ENCODE measurements at regions not wholly inside any gene's neighbourhood (a gene's known extent, or its start where the extent isn't known, plus 50 kb on each side); places are given as distances from the start of the nearest gene placed in this dataset.

- no peak for DNase-seq (ENCODE audit: low read depth in 1 of 2, low spot score in 1 of 2)
- no peak for TF ChIP-seq JUND (IDR thresholded peaks at IDR 0.05; ENCODE audit: low read depth)
- in situ Hi-C loops (cut with HindIII; ENCODE audit: low pct_unique_long_range_greater_than_20kb, low sequenced_read_pairs) = no loop called here
These were observed 53.3 kb upstream of the KY start for GRCh38 chr3:134704133-134704532.

DNA sequence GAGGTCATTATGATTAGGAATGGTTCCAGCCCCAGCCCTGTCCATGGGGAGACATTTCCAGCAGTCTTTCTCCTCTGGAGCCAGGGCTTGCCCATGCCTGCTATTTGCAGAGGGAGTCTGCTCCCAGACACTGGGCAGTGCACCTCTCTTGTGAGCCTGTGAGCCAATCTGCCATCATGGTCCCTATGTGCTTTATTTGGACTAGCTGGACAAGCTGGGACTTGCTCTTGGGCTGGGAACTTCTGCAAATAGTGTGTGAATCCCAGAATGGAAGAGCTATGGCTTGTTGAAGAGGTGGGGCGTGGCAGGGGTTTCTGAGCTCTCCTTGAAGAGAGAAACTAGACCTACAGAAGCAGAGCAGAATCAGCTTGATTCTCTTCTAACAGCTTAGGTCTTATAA is 53.7 kb upstream of the KY start:
- TF ChIP-seq JUND (IDR thresholded peaks at IDR 0.05; ENCODE audit: low read depth) = no peak
- in situ Hi-C loops (cut with HindIII; ENCODE audit: low pct_unique_long_range_greater_than_20kb, low sequenced_read_pairs) = no loop called here
- DNase-seq (ENCODE audit: low read depth in 1 of 2, low spot score in 1 of 2) = no peak

- in situ Hi-C loops (cut with HindIII; ENCODE audit: low pct_unique_long_range_greater_than_20kb, low sequenced_read_pairs) = no loop called here
- no peak for DNase-seq (ENCODE audit: low read depth in 1 of 2, low spot score in 1 of 2)
- no peak for TF ChIP-seq JUND (IDR thresholded peaks at IDR 0.05; ENCODE audit: low read depth)
These were observed 57.2 kb upstream of the KY start for GRCh38 chr3:134707908-134708597.

- no peak for DNase-seq (ENCODE audit: low read depth in 1 of 2, low spot score in 1 of 2)
- in situ Hi-C loops (cut with HindIII; ENCODE audit: low pct_unique_long_range_greater_than_20kb, low sequenced_read_pairs) = no loop called here
- TF ChIP-seq JUND (IDR thresholded peaks at IDR 0.05; ENCODE audit: low read depth) = no peak
These were observed 57.8 kb upstream of the KY start for GRCh38 chr3:134708671-134709070.

GRCh38 chr3:134709076-134709475 is 58.3 kb upstream of the KY start:
- no peak for DNase-seq (ENCODE audit: low read depth in 1 of 2, low spot score in 1 of 2)
- in situ Hi-C loops (cut with HindIII; ENCODE audit: low pct_unique_long_range_greater_than_20kb, low sequenced_read_pairs) = no loop called here
- no peak for TF ChIP-seq JUND (IDR thresholded peaks at IDR 0.05; ENCODE audit: low read depth)

GRCh38 chr3:134709561-134710312 is 58.9 kb upstream of the KY start:
- no peak for DNase-seq (ENCODE audit: low read depth in 1 of 2, low spot score in 1 of 2)
- in situ Hi-C loops (cut with HindIII; ENCODE audit: low pct_unique_long_range_greater_than_20kb, low sequenced_read_pairs) = no loop called here
- TF ChIP-seq JUND (IDR thresholded peaks at IDR 0.05; ENCODE audit: low read depth) = no peak

- no peak for TF ChIP-seq JUND (IDR thresholded peaks at IDR 0.05; ENCODE audit: low read depth)
- DNase-seq (ENCODE audit: low read depth in 1 of 2, low spot score in 1 of 2) = no peak
- in situ Hi-C loops (cut with HindIII; ENCODE audit: low pct_unique_long_range_greater_than_20kb, low sequenced_read_pairs) = no loop called here
These were observed 59.5 kb upstream of the KY start for GRCh38 chr3:134710313-134710680.

- TF ChIP-seq JUND (IDR thresholded peaks at IDR 0.05; ENCODE audit: low read depth) = no peak
- in situ Hi-C loops (cut with HindIII; ENCODE audit: low pct_unique_long_range_greater_than_20kb, low sequenced_read_pairs) = no loop called here
- no peak for DNase-seq (ENCODE audit: low read depth in 1 of 2, low spot score in 1 of 2)
These were observed 60.5 kb upstream of the KY start for GRCh38 chr3:134711284-134711683.

- no peak for TF ChIP-seq JUND (IDR thresholded peaks at IDR 0.05; ENCODE audit: low read depth)
- in situ Hi-C loops (cut with HindIII; ENCODE audit: low pct_unique_long_range_greater_than_20kb, low sequenced_read_pairs) = no loop called here
- no peak for DNase-seq (ENCODE audit: low read depth in 1 of 2, low spot score in 1 of 2)
These were observed 62.8 kb upstream of the KY start for GRCh38 chr3:134713671-134714070.

DNA sequence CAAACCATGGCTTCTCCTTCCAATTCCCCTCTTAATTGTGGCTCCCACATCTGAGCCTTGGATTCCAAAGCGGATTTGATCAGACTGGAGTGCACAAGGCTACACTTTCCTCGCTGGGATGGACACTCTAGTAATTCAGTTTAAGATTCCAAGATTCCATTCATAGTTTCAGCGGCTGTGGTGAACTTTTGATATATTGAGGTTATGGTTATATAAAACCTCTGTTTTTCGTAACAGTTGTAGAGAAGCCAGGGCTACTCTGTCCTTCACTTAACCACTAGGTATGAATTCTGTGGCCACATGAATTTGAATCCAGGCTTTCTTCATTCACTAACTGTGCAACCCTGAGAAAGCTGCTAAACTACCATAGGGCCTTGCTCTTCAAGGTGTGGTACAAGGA is 67.9 kb upstream of the KY start:
- DNase-seq (ENCODE audit: low read depth in 1 of 2, low spot score in 1 of 2) = no peak
- no peak for TF ChIP-seq JUND (IDR thresholded peaks at IDR 0.05; ENCODE audit: low read depth)
- in situ Hi-C loops (cut with HindIII; ENCODE audit: low pct_unique_long_range_greater_than_20kb, low sequenced_read_pairs) = no loop called here

DNA sequence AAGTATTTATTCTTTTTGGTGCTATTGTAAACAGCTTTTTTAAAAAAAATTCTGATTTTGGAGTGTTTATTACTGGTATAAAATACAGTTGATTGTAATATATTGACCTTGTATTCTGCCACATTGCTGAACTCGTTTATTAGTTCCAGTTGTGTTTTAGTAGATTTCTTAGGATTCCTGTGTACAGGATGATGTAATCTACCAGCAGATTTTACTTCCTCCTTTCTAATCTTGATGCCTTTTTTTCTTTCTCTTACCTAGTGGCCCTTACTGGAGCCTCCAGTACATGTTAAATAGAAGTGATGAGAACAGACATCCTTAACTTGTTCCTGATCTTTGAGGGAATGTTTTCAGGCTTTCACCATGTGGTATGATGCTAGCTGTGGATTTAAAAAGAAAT is 70.4 kb upstream of the KY start:
- in situ Hi-C loops (cut with HindIII; ENCODE audit: low pct_unique_long_range_greater_than_20kb, low sequenced_read_pairs) = no loop called here
- no peak for DNase-seq (ENCODE audit: low read depth in 1 of 2, low spot score in 1 of 2)
- no peak for TF ChIP-seq JUND (IDR thresholded peaks at IDR 0.05; ENCODE audit: low read depth)

- in situ Hi-C loops (cut with HindIII; ENCODE audit: low pct_unique_long_range_greater_than_20kb, low sequenced_read_pairs) = no loop called here
- DNase-seq (ENCODE audit: low read depth in 1 of 2, low spot score in 1 of 2) = no peak
These were observed 72.1 kb upstream of the EPHB1 start for GRCh38 chr3:134722969-134723368.

DNA sequence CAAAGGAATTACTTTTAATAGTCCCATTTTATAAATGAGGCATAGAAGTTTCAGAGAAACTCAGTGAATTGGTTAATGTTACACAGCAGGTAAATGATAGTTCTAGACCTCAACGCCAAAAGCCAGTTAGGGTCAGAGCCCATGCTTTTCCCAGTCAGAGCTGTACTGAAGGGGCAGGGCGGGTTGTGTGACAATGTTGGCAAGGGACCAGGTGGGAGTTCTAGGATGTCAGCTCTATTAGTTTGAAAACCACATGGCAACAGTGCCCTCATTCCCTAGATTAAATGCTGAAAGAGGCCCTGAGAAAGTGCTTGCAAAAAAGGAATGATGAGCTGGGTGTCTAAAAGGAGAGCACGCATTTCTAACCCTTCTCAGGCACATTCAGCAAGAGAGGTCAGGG is 65.4 kb upstream of the EPHB1 start:
- in situ Hi-C loops (cut with HindIII; ENCODE audit: low pct_unique_long_range_greater_than_20kb, low sequenced_read_pairs) = no loop called here
- TF ChIP-seq JUND (IDR thresholded peaks at IDR 0.05; ENCODE audit: low read depth) = no peak

More at GRCh38 chr3:134722969-134723368, 72.1 kb upstream of the EPHB1 start:
- no peak for TF ChIP-seq JUND (IDR thresholded peaks at IDR 0.05; ENCODE audit: low read depth)

More for the DNA sequence above, 65.4 kb upstream of the EPHB1 start:
- DNase-seq (ENCODE audit: low read depth in 1 of 2, low spot score in 1 of 2) = no peak
